Omental fat pad (tissue), 3 donors: ENCODE measurements at regions not wholly inside any gene's neighbourhood (a gene's known extent, or its start where the extent isn't known, plus 50 kb on each side); places are given as distances from the start of the nearest gene placed in this dataset.
"Not testable (repeated sequence)": the region's sequence is repeated elsewhere in the genome, so short reads cannot be mapped to it uniquely, and the experiment has no call there.

Source experiments
- ATAC-seq: fragments of 150-250 bp; one replicate; pipeline ENCODE4 v1.9.1; 2016; ENCODE audit warnings: mild to moderate bottlenecking, moderate library complexity; ENCODE audit not compliant: low FRiP score
- DNase-seq: peaks from one replicate; pipeline ENCODE4 v3.0.0-alpha.2; 2019; ENCODE audit warnings: low spot score
- CTCF ChIP-seq, 3 donors: fragments of 450-650 bp; IDR thresholded peaks; one replicate each; pipeline ENCODE4 v1.5.1; 2016 to 2017; ENCODE audit warnings: antibody characterized with exemption in 3 of 3, mild to moderate bottlenecking in 3 of 3, moderate library complexity in 2 of 3

GRCh38 chr6:56733211-56733697 is 90.6 kb upstream of the DST start:
- no peak for TF ChIP-seq CTCF (IDR thresholded peaks at IDR 0.05)
- no peak for ATAC-seq
- no peak for DNase-seq

GRCh38 chr6:56732517-56732916 is 89.8 kb upstream of the DST start:
- DNase-seq (no peak), ATAC-seq (no peak)
- no peak for TF ChIP-seq CTCF (IDR thresholded peaks at IDR 0.05)

DNA sequence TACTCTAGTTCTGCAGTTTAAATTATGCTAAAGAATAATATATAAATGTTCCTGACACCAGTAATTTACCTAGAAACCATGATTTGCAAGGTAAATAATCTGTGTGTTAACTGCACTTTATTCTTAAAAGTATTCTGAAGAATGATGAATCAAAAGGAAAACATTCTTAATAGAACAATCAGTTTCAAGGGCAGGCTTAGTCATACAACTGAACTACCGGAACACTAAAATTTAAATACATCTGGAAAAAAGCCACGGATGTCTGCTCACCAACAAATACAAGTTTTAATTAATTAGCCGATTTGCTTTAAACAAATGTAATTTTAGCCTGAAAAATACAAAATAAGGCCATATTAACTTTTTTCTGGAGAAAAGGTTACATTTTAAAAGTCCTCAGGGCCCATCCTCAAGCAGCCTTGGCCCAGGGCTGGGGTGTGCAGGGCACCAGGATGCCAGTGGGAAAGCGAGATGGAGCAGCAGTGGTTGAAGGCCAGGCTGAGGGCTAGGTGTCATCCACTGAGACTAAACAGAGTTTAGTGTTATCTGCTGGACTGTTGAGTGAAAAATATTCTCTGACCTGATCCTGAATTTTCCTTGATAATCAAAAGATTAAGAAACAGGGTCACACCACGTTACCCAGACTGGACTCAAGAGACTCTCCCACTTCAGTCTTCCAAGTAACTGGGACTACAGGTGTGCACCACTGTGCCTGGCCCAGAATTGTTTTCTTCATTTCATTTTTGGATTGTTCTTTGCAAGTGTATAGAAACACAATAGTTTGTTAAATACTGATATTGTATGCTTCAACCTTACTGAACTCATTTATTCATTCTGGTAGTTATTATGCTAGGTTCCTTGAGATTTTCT is 88.2 kb upstream of the DST start:
- ATAC-seq (peak; percentile 55), DNase-seq (no peak)
- no peak for TF ChIP-seq CTCF (IDR thresholded peaks at IDR 0.05)

DNA sequence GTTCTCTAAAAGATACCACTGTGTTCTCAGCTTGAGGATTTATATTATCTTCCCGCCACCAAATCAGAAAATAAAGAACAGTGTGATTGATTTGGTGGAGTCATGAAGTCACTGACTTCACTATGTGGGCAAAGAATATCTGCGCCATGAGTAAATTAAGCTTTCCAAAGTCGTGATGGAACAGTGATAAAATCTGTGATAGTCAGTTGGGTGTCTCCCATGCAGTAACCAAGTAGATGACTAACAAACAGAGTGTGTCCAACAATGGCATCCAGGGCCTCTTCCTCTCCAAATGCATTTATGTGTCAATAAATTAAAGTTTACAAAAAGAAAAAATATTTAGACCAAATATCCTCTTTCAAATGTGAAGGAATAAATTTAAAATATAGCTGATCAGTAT is 87.0 kb upstream of the DST start:
- no peak for TF ChIP-seq CTCF (IDR thresholded peaks at IDR 0.05)
- ATAC-seq (no peak), DNase-seq (no peak)

DNA sequence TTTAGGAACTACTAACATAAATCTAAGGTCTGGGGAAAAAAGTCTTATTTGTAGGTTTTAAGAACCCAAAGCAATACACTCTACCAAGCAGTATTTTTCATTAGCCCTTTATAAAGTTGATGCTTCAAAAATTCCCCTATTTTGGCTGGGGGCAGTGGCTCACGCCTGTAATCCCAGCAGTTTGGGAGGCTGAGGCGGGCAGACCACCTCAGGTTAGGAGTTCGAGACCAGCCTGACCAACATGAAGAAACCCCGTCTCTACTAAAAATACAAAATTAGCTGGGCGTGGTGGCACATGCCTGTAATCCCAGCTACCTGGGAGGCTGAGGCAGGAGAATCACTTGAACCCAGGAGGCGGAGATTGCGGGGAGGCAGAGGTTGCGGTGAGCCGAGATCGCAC is 86.5 kb upstream of the DST start:
- DNase-seq: not testable (repeated sequence)

GRCh38 chr6:56727097-56727850 is 84.6 kb upstream of the DST start:
- TF ChIP-seq CTCF (IDR thresholded peaks at IDR 0.05): no peak
- no peak for ATAC-seq
- no peak for DNase-seq

More for the DNA sequence above, 86.5 kb upstream of the DST start:
- not testable (repeated sequence) for ATAC-seq

DNA sequence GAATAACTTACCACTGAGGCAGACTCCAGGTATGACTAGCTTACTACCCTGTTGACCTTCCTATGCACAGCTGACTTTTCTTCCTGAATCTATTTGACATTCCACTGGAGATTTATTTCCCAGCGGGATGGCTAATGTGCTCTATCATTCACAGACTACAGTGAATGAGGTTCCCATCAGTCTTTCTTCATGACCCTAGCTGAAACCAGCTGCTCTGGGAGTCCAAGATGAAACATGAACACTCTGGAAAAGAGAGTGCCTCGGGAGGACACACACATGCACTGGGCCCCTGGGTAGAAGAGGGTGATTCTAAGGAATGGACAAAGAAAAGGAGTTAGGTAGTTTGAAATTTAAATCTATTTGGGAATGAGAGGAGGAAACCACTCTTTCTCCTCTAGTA is 82.6 kb upstream of the DST start:
- ATAC-seq (no peak), DNase-seq (no peak)
- TF ChIP-seq CTCF (IDR thresholded peaks at IDR 0.05): no peak
